MG63 (cell line): ENCODE measurements at regions not wholly inside any gene's neighbourhood (a gene's known extent, or its start where the extent isn't known, plus 50 kb on each side); places are given as distances from the start of the nearest gene placed in this dataset.

Experiments used
- DNase-seq: peaks from one replicate; pipeline ENCODE4 v3.0.0-alpha.2; 2020
- H3K27me3 ChIP-seq: fragments of 250-450 bp; sonication (Bioruptor Pico); 2 replicates; pipeline ENCODE4 v1.5.1; 2020; ENCODE audit warnings: mild to moderate bottlenecking, moderate library complexity
- H3K36me3 ChIP-seq: fragments of 250-450 bp; sonication (Bioruptor Pico); 2 replicates; pipeline ENCODE4 v1.5.1; 2020; ENCODE audit warnings: mild to moderate bottlenecking, moderate library complexity
- H3K4me3 ChIP-seq: fragments of 250-450 bp; sonication (Bioruptor Pico); 2 replicates; pipeline ENCODE4 v1.5.1; 2020; ENCODE audit warnings: mild to moderate bottlenecking, moderate library complexity
- H3K9me3 ChIP-seq: fragments of 250-450 bp; sonication (Bioruptor Pico); 2 replicates; pipeline ENCODE4 v1.5.1; 2020; ENCODE audit warnings: mild to moderate bottlenecking, moderate library complexity

DNA sequence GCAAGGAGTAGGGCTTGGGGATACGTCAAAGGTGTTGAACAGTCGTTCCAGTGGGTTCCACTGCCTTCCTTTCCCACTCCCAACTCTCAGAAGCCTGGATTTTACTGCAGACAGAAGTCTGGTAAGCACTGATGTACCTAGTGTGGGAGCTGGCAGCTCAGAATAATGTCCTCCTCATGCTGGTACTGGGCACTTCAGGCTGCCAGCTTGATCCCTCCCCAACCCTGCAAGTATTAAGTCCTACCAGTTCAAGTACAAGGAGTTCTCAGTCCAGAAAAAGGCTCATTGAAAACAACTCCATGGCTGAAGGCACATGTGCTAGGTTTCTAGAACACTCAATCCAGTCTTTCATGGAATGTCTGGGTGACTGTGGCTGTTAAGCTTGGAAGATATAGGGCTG, 304.3 kb downstream of the NUAK1 start:
- Histone ChIP-seq H3K27me3 (no peaks in the 10 kb centered on the region), H3K9me3 (no peaks in the 10 kb centered on the region), H3K36me3 (no peaks in the 10 kb centered on the region), H3K4me3 (no peak overlapping the region)
- no peak for DNase-seq

- DNase-seq: no peak
- no peaks in the 10 kb centered on the region for H3K9me3 ChIP-seq
- no peak overlapping the region for H3K4me3 ChIP-seq
- H3K36me3 ChIP-seq: no peaks in the 10 kb centered on the region
- no peaks in the 10 kb centered on the region for H3K27me3 ChIP-seq
Observed at GRCh38 chr12:105835580-105836241, 303.0 kb downstream of the NUAK1 start.

DNA sequence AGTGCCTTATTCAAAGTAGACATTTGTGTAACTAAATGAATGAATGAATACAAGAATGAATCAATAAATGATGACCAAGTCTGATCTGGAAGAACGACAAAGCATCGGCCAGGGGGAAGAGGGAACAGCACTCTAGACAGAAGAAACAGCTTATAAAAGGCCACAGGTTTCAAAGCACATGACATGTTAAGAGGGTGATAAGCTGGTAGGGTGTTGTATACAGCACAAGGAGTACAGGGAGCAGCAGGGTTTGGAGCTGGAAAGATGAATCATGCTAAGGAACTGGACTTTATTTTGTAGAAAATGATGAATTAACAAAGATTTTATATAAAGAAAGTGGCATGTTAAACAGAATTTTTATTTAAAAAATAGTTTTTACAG, 302.5 kb downstream of the NUAK1 start:
- H3K4me3 ChIP-seq: no peak overlapping the region
- no peaks in the 10 kb centered on the region for H3K27me3 ChIP-seq
- no peaks in the 10 kb centered on the region for H3K9me3 ChIP-seq
- no peak for DNase-seq
- no peaks in the 10 kb centered on the region for H3K36me3 ChIP-seq

DNA sequence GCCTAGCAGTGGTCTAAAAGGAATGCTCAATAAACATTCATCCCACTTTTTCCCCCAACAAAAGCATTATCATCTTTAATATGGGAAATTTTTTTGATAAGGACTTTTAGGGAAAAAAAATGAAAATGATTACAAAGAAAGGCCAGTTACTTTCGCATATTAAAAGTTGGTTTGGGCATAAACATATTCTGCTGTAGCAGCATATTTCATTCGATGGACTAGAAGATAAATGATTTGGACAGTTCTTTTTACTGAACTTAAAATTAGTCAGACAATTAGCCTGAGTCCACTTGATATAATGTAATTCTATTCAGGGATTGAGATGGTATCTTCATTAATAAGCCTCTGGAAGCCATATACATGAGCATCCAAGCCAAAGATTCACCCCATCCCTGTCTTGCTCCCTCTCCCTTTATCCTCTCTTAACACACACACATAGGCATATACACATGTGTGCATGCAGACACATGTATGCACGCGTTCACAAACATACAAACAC, 299.1 kb downstream of the NUAK1 start:
- Histone ChIP-seq H3K27me3 (no peaks in the 10 kb centered on the region), H3K9me3 (no peaks in the 10 kb centered on the region), H3K4me3 (no peak overlapping the region), H3K36me3 (no peaks in the 10 kb centered on the region)
- no peak for DNase-seq

DNA sequence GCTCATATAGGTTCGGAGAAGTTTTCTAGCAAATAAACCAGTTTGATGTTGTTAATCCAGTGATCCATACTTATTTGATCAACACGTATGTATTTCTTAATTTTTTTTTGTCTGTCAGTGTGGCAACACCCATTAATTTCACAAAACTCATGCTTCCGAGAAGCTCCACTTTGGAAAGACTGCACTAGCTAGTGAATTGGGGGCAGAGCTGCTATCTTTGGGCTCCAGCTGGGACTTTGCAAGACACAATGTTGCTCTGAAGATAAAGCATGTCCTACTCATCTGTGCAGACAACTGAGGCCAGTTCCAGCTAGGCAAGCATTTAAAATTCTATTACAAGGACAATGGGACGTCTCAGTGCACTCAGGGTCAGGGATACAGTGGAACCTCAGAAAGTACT, 298.4 kb downstream of the NUAK1 start:
- H3K9me3 ChIP-seq: no peaks in the 10 kb centered on the region
- no peaks in the 10 kb centered on the region for H3K36me3 ChIP-seq
- H3K4me3 ChIP-seq: no peak overlapping the region
- H3K27me3 ChIP-seq: no peaks in the 10 kb centered on the region
- DNase-seq: no peak

GRCh38 chr12:105841840-105842239, 296.9 kb downstream of the NUAK1 start:
- Histone ChIP-seq H3K27me3 (no peaks in the 10 kb centered on the region), H3K36me3 (no peaks in the 10 kb centered on the region), H3K4me3 (no peak overlapping the region), H3K9me3 (no peaks in the 10 kb centered on the region)
- no peak for DNase-seq

DNA sequence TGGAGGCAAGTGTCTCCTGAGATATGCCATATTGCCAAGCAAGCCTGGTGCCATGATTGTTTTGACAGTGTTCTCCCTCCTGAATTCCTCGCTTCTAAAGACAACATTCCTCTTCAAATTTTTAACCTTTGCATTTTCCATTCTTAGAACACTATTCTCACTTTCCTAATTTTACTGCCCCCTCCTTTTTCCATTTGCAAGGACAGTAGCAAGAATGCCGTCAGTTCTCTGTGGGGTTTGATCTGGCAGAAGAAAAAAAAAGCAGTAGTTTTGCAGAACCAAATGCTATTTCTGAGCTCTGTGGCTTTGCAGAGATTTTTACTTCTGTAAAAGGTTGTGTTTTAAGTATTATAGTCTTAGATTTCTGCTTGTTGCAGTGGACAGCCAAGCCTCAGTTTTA, 295.2 kb downstream of the NUAK1 start:
- Histone ChIP-seq H3K36me3 (no peaks in the 10 kb centered on the region), H3K9me3 (no peaks in the 10 kb centered on the region), H3K4me3 (no peak overlapping the region), H3K27me3 (no peaks in the 10 kb centered on the region)
- DNase-seq: no peak

DNA sequence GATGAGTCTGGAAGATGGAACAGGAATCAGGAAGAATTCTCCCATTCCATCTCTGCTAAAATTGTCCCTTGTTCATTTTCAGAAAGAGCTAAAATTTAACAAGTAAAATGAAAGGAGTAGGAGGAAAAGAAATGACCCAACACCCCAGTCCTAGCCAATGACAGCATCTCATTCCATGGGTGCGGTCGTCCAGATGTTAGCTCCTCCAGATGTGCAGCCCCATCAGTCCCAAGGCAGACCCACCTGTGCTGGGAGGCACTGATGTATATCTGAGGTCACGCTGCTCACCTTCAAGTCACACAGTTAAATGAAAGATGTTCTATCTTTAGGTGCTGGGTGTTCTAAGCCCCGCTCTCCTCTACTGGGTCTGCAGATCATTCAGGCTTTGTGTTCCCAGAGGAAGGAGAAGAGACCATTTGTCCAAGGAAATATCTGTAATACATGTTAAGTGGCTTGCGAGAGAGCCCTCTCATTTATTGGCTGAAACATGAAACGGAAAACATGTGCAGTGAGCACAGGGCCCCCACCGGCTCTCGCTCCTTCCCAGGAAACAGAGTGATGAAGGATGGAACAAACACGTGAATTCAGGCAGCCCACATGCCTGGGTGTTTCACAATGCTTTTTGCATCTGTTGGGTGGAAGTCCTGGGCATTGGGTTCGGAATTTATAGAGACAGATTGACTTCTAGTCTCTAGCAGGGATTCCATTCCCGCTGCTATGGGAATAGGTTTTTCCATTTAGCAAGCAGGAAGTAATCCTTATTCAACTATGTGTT, 294.6 kb downstream of the NUAK1 start:
- Histone ChIP-seq H3K4me3 (no peak overlapping the region), H3K9me3 (no peaks in the 10 kb centered on the region), H3K36me3 (no peaks in the 10 kb centered on the region), H3K27me3 (no peaks in the 10 kb centered on the region)
- no peak for DNase-seq

GRCh38 chr12:105846331-105846730, 292.4 kb downstream of the NUAK1 start:
- Histone ChIP-seq H3K27me3 (no peaks in the 10 kb centered on the region), H3K9me3 (no peaks in the 10 kb centered on the region), H3K36me3 (no peaks in the 10 kb centered on the region), H3K4me3 (no peak overlapping the region)
- DNase-seq: no peak

- Histone ChIP-seq H3K36me3 (no peaks in the 10 kb centered on the region), H3K27me3 (no peaks in the 10 kb centered on the region), H3K4me3 (no peak overlapping the region), H3K9me3 (no peaks in the 10 kb centered on the region)
- DNase-seq: no peak
Observed at GRCh38 chr12:105847068-105847467, 291.7 kb downstream of the NUAK1 start.

GRCh38 chr12:105848286-105848685, 290.5 kb downstream of the NUAK1 start:
- Histone ChIP-seq H3K9me3 (no peaks in the 10 kb centered on the region), H3K4me3 (no peak overlapping the region), H3K27me3 (no peaks in the 10 kb centered on the region), H3K36me3 (no peaks in the 10 kb centered on the region)
- no peak for DNase-seq

DNA sequence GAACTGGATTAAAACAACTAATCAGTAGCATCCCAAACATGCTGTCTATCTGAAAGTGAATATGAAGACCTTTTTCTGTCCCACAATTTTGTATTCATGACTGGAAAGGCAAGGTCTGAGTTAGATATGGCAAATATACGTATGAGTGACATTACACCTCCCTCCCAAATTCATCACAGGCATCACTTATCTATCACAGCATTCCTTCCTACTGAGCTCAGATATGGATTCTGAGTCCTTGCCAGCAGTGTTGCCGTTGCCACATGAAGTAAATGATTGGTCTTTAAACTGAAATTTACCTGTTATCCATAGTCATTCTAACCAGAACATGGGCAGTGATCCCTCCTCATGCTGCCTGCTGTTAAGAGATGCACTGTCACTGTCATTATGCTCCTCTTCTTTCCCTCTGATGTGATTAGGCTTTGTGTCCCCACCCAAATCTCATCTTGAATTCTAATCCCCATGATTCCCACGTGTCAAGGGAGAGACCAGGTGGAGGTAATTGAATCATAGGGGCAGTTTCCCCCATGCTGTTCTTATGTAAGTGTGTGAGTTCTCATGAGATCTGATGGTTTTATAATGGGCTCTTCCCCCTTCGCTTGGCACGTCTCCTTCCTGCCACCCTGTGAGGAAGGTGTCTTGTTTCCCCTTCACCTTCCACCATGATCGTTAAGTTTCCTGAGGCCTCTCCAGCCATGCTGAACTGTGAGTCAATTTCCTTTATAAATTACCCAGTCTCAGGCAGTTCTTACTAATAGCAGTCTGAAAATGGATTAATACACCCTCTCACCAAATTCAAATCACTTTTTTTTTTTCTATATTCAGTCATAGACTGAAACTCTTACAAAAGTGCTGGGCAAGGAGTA, 288.4 kb downstream of the NUAK1 start:
- H3K27me3 ChIP-seq: no peaks in the 10 kb centered on the region
- no peak overlapping the region for H3K4me3 ChIP-seq
- no peaks in the 10 kb centered on the region for H3K36me3 ChIP-seq
- DNase-seq: no peak
- no peaks in the 10 kb centered on the region for H3K9me3 ChIP-seq

- no peaks in the 10 kb centered on the region for H3K9me3 ChIP-seq
- no peaks in the 10 kb centered on the region for H3K36me3 ChIP-seq
- DNase-seq: no peak
- no peak overlapping the region for H3K4me3 ChIP-seq
- H3K27me3 ChIP-seq: no peaks in the 10 kb centered on the region
Observed at GRCh38 chr12:105852496-105852895, 286.3 kb downstream of the NUAK1 start.

DNA sequence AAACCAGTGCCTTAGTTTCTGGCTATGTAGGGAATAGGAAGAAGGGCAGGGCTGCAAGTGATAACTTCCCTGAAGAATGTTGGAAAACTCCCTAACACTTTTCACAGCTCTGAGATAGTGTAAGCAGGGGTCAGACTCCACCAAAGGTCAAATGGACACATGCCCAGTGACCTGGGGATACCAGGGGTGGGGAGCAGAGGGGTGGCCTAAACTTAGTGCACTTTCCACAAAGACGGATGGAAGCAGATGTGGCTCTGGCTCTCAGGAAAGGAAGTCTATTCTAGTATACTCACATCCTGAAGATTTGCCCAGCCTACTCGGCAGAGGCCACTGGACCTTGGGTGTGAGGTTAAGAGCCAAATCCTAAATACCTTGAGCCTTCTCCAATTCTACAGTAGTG, 285.8 kb downstream of the NUAK1 start:
- H3K9me3 ChIP-seq: no peaks in the 10 kb centered on the region
- peak; percentile 5 for DNase-seq
- H3K36me3 ChIP-seq: no peaks in the 10 kb centered on the region
- H3K4me3 ChIP-seq: no peak overlapping the region
- no peaks in the 10 kb centered on the region for H3K27me3 ChIP-seq

- Histone ChIP-seq H3K9me3 (no peaks in the 10 kb centered on the region), H3K4me3 (no peak overlapping the region), H3K36me3 (no peaks in the 10 kb centered on the region), H3K27me3 (no peaks in the 10 kb centered on the region)
- no peak for DNase-seq
Observed at GRCh38 chr12:105854071-105854470, 284.7 kb downstream of the NUAK1 start.

DNA sequence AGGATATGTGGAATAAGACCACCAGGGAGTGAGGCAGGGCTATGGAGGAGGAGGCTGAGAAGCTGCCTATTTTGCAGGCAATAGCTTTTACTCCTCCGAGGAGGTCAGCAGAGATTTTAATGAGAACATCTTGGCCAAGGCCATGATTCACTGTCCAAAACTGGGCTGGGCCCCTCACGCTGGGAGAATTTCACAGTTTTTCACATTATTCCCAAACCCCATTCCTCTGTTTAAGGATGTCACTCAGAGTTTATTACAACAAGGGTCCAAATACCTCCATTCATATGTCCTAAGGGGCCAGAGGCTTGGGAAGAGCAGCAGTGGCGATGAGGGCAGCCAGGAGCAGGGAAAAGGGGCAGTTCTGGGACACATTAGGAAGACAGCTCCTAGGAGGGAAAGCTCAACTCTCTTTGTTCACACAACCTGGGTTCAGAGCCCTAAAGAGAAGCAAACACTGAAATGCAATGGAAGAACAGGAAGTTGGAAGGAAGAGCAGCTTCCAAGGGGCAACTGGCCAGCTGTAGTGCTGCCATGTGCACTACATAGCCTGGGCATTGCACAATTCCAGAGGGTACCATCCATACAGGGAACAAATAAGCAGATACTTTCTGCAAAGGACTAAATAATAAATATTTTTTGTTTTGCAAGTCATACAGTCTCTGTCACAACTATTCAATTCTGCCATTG, 283.2 kb downstream of the NUAK1 start:
- no peaks in the 10 kb centered on the region for H3K36me3 ChIP-seq

DNA sequence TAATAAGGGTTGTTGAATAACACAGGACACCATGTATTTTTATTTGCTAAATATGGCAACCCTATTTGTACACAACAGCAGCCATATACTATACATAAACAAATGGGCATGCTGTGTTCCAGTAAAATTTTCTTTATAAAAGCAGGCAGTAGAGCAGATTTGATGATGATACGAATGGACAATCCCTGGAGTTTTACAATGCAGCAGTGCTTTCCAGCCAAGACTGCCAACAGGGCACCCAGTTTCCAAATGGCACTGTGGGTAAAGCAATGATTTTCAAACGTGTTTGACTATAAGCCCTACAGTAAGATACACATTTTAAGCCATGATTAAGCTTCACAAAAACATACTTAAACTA, 282.7 kb downstream of the NUAK1 start:
- no peaks in the 10 kb centered on the region for H3K36me3 ChIP-seq
- no peaks in the 10 kb centered on the region for H3K27me3 ChIP-seq
- no peaks in the 10 kb centered on the region for H3K9me3 ChIP-seq
- no peak for DNase-seq
- no peak overlapping the region for H3K4me3 ChIP-seq

More for the DNA sequence above, 283.2 kb downstream of the NUAK1 start:
- DNase-seq: peak; percentile 32
- Histone ChIP-seq H3K27me3 (no peaks in the 10 kb centered on the region), H3K9me3 (no peaks in the 10 kb centered on the region), H3K4me3 (no peak overlapping the region)
